Retinal pigment epithelial cell (primary cell): ENCODE measurements at regions not wholly inside any gene's neighbourhood (a gene's known extent, or its start where the extent isn't known, plus 50 kb on each side); places are given as distances from the start of the nearest gene placed in this dataset.

ENCODE experiments used
- DNase-seq: peaks from one replicate; pipeline ENCODE4 v3.0.0-alpha.2; 2010; ENCODE audit warnings: low read depth
- H3K4me3 ChIP-seq: 2 replicates; pipeline ENCODE4 v1.5.1; 2011; ENCODE audit warnings: mild to moderate bottlenecking, low read length, control low read depth, moderate library complexity
- TF ChIP-seq, protein P1 (sequence below): conservative IDR thresholded peaks from 2 replicates; pipeline ENCODE4 v1.5.1; 2011; ENCODE audit warnings: low read depth, low read length, control low read depth, inconsistent platforms

GRCh38 chr1:98103617-98104285 is 182.9 kb upstream of the DPYD start:
- TF ChIP-seq, protein P1, sequence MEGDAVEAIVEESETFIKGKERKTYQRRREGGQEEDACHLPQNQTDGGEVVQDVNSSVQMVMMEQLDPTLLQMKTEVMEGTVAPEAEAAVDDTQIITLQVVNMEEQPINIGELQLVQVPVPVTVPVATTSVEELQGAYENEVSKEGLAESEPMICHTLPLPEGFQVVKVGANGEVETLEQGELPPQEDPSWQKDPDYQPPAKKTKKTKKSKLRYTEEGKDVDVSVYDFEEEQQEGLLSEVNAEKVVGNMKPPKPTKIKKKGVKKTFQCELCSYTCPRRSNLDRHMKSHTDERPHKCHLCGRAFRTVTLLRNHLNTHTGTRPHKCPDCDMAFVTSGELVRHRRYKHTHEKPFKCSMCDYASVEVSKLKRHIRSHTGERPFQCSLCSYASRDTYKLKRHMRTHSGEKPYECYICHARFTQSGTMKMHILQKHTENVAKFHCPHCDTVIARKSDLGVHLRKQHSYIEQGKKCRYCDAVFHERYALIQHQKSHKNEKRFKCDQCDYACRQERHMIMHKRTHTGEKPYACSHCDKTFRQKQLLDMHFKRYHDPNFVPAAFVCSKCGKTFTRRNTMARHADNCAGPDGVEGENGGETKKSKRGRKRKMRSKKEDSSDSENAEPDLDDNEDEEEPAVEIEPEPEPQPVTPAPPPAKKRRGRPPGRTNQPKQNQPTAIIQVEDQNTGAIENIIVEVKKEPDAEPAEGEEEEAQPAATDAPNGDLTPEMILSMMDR, result no peak
- no peak for DNase-seq
- H3K4me3 ChIP-seq, result no peak overlapping the region

DNA sequence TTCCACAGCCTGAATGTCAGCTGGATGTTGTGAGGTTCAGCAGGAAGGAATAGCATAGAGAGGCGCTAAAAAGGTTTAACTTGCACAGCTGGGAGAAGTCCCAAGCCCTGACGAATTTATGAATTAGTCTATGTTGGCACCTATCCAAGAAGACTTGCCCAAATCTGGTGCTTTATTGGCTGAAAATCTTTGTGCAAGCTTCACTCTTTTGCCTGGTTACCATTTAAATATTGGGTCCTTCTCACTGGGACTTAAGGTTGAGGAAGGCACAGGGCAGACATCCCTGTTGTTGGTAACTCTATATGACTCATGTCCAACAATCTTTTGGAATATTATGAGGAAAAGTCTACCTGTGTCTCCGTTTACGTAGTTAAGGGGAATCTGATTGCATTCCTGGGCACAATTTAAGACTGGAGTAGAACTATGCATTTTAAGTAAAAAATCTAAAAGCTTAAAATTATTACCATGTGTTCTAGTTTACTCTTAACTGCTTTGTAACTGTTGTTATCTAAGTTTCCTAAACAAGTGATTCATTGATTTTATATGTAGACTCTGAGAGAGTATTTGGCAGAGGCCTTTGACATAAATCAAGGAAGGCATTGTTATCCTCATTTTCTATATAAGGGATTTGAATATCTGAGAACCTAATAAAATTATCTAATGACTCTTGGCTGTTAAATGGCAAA is 181.7 kb upstream of the DPYD start:
- no peak overlapping the region for H3K4me3 ChIP-seq
- no peak for DNase-seq

GRCh38 chr1:98101364-98101763 is 180.5 kb upstream of the DPYD start:
- TF ChIP-seq, protein P1, result no peak
- H3K4me3 ChIP-seq, result no peak overlapping the region
- no peak for DNase-seq

More for the DNA sequence above, 181.7 kb upstream of the DPYD start:
- TF ChIP-seq, protein P1, result no peak

- TF ChIP-seq, protein P1, result no peak
- no peak overlapping the region for H3K4me3 ChIP-seq
- no peak for DNase-seq
These were observed 178.7 kb upstream of the DPYD start for GRCh38 chr1:98099501-98099900.

DNA sequence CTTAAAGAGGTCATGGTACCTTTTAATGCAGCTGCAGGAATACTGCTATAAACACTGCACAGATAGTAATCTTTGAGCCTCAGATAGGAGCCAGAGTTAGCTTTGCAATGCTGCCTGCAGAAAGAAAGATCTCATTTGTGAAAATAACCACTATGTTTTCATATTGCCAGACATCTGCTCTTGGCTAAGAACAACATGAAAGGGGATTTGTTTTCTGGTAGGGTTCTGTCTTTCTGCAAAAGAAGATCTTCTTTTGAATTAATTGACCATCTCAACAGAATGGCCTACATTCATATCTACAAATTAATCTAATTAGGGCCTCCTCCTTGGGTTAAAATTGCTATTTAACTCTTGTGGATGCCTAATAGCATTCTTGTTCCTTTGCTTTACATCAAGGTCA is 177.6 kb upstream of the DPYD start:
- TF ChIP-seq, protein P1, result no peak
- no peak overlapping the region for H3K4me3 ChIP-seq

GRCh38 chr1:98090351-98090750 is 169.5 kb upstream of the DPYD start:
- DNase-seq, result no peak
- no peak overlapping the region for H3K4me3 ChIP-seq
- TF ChIP-seq, protein P1, result no peak

More for the DNA sequence above, 177.6 kb upstream of the DPYD start:
- no peak for DNase-seq

GRCh38 chr1:98088381-98088780 is 167.5 kb upstream of the DPYD start:
- TF ChIP-seq, protein P1, result no peak
- DNase-seq, result no peak
- H3K4me3 ChIP-seq, result no peak overlapping the region
